ENCODE measurements at regions not wholly inside any gene's neighbourhood (a gene's known extent, or its start where the extent isn't known, plus 50 kb on each side); places are given as distances from the start of the nearest gene placed in this dataset.
"Not testable (repeated sequence)": the region's sequence is repeated elsewhere in the genome, so short reads cannot be mapped to it uniquely, and the experiment has no call there.

GRCh38 chr11:116061322-116061721, 557.1 kb upstream of the CADM1 start:
- no peak for DNase-seq

- no peak for DNase-seq
Measured at GRCh38 chr11:116059919-116060318, 555.7 kb upstream of the CADM1 start.

GRCh38 chr11:116057000-116057399, 552.8 kb upstream of the CADM1 start:
- DNase-seq = no peak

GRCh38 chr11:116055064-116055463, 550.8 kb upstream of the CADM1 start:
- DNase-seq = no peak

- DNase-seq = no peak
Measured at GRCh38 chr11:116053548-116053919, 549.3 kb upstream of the CADM1 start.

GRCh38 chr11:116052603-116053547, 548.7 kb upstream of the CADM1 start:
- no peak for DNase-seq

- DNase-seq = no peak
Measured at GRCh38 chr11:116051494-116051893, 547.3 kb upstream of the CADM1 start.

GRCh38 chr11:116049383-116049782, 545.2 kb upstream of the CADM1 start:
- no peak for DNase-seq

GRCh38 chr11:116046127-116046526, 541.9 kb upstream of the CADM1 start:
- no peak for DNase-seq

- no peak for DNase-seq
Measured at GRCh38 chr11:116044941-116045340, 540.7 kb upstream of the CADM1 start.

GRCh38 chr11:116044520-116044919, 540.3 kb upstream of the CADM1 start:
- no peak for DNase-seq

GRCh38 chr11:116043857-116044256, 539.6 kb upstream of the CADM1 start:
- DNase-seq = no peak

GRCh38 chr11:116043059-116043458, 538.8 kb upstream of the CADM1 start:
- DNase-seq = not testable (repeated sequence)

GRCh38 chr11:116042146-116042545, 537.9 kb upstream of the CADM1 start:
- no peak for DNase-seq

- no peak for DNase-seq
Measured at GRCh38 chr11:116037861-116038260, 533.6 kb upstream of the CADM1 start.

GRCh38 chr11:116035977-116036376, 531.8 kb upstream of the CADM1 start:
- DNase-seq = no peak

- DNase-seq = no peak
Measured at GRCh38 chr11:116033931-116034553, 529.8 kb upstream of the CADM1 start.

- no peak for DNase-seq
Measured at GRCh38 chr11:116030697-116031331, 526.6 kb upstream of the CADM1 start.

- DNase-seq = not testable (repeated sequence)
Measured at GRCh38 chr11:116028506-116028905, 524.3 kb upstream of the CADM1 start.

- DNase-seq = no peak
Measured at GRCh38 chr11:115999437-115999836, 495.2 kb upstream of the CADM1 start.

- DNase-seq = no peak
Measured at GRCh38 chr11:115996808-115997188, 492.6 kb upstream of the CADM1 start.

GRCh38 chr11:115996125-115996807, 492.1 kb upstream of the CADM1 start:
- no peak for DNase-seq

- DNase-seq = no peak
Measured at GRCh38 chr11:115993590-115993989, 489.4 kb upstream of the CADM1 start.

Data from T-helper 1 cell (primary cell).